Activated CD8-positive, alpha-beta T cell treated with anti-CD3 and anti-CD28 coated beads for 36 hours (primary cell): ENCODE measurements at regions not wholly inside any gene's neighbourhood (a gene's known extent, or its start where the extent isn't known, plus 50 kb on each side); places are given as distances from the start of the nearest gene placed in this dataset.

Source experiments
- ATAC-seq: fragments of 200-7000 bp; cut with Tn5 transposase; one replicate; pipeline ENCODE4 v1.10.0; 2021; ENCODE audit warnings: mild to moderate bottlenecking, moderate library complexity
- CTCF ChIA-PET: fragments of 350-600 bp; sonication (Branson Sonifier 250); formaldehyde crosslinking; loops from one replicate; lab custom pipeline; 2021; ENCODE audit warnings: antibody characterized with exemption; lab: Charles Lee
- POLR2A ChIA-PET: fragments of 350-600 bp; sonication (Branson Sonifier 250); formaldehyde crosslinking; loops from one replicate; lab custom pipeline; 2021; ENCODE audit warnings: antibody characterized with exemption; lab: Charles Lee
- DNase-seq: peaks from one replicate; pipeline ENCODE4 v3.0.0-alpha.2; 2020
- H3K27ac Mint-ChIP-seq: one replicate; pipeline ENCODE4 v1.8.0; 2021; ENCODE audit warnings: mild to moderate bottlenecking, mixed read lengths
- H3K27me3 Mint-ChIP-seq: one replicate; pipeline ENCODE4 v1.8.0; 2021; ENCODE audit warnings: mixed read lengths
- H3K36me3 Mint-ChIP-seq: one replicate; pipeline ENCODE4 v1.8.0; 2021; ENCODE audit warnings: low read depth, mixed read lengths
- H3K4me1 Mint-ChIP-seq: one replicate; pipeline ENCODE4 v1.8.0; 2021; ENCODE audit warnings: low read depth, mixed read lengths
- H3K4me3 Mint-ChIP-seq: one replicate; pipeline ENCODE4 v1.8.0; 2021; ENCODE audit warnings: mild to moderate bottlenecking, moderate library complexity, mixed read lengths
- H3K9me3 Mint-ChIP-seq: one replicate; pipeline ENCODE4 v1.8.0; 2021; ENCODE audit warnings: mixed read lengths
- CTCF ChIP-seq: fragments of 200-600 bp; IDR thresholded peaks from one replicate; pipeline ENCODE4 v1.8.0; 2022; ENCODE audit warnings: antibody characterized with exemption, mild to moderate bottlenecking
- intact Hi-C: fragments of 100-400 bp; cut with micrococcal nuclease; formaldehyde crosslinking; loops from one replicate; pipeline ENCODE4 v1.10.0; 2022

GRCh38 chr18:55642191-55642590 lies 54.2 kb upstream of the TCF4 start:
- no peak for ATAC-seq

GRCh38 chr18:55641486-55641885 lies 53.5 kb upstream of the TCF4 start:
- H3K36me3 Mint-ChIP-seq: no peaks in the 10 kb centered on the region
- no peak for DNase-seq
- no peak overlapping the region for H3K4me3 Mint-ChIP-seq
- no peaks in the 10 kb centered on the region for H3K27me3 Mint-ChIP-seq
- ChIA-PET CTCF (no interaction called here), POLR2A (no interaction called here)
- H3K9me3 Mint-ChIP-seq: peaks cover 3% of the 10 kb centered on the region
- H3K4me1 Mint-ChIP-seq: no peaks in the 10 kb centered on the region
- ATAC-seq: no peak
- intact Hi-C loops: no loop called here
- no peak overlapping the region for H3K27ac Mint-ChIP-seq
- TF ChIP-seq CTCF: no peak

More at GRCh38 chr18:55642191-55642590, 54.2 kb upstream of the TCF4 start:
- POLR2A ChIA-PET: no interaction called here
- Mint-ChIP-seq H3K27ac (no peak overlapping the region), H3K27me3 (no peaks in the 10 kb centered on the region), H3K36me3 (no peaks in the 10 kb centered on the region), H3K4me3 (no peak overlapping the region), H3K9me3 (peaks cover 3% of the 10 kb centered on the region), H3K4me1 (no peaks in the 10 kb centered on the region)
- DNase-seq: no peak
- no peak for TF ChIP-seq CTCF
- CTCF ChIA-PET: no interaction called here
- intact Hi-C loops: no loop called here
